ENCODE measurements at regions not wholly inside any gene's neighbourhood (a gene's known extent, or its start where the extent isn't known, plus 50 kb on each side); places are given as distances from the start of the nearest gene placed in this dataset.

DNA sequence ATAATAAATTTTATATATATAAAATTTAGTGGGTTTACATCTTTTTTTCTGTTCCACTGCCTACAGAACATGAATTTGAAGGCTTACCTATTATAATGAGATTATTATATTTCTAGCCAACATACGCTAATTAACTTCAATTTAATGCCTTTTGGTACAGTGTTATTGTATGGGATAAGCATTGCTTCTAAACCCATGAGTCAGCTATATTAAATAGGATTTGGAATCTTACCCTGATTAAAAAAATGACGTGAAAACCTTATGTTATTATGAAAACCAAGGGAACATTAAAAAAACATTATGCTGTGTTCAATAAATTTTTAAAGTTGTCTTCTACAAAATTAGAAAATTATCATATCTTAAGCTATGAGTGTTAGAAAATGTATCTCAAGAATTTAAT lies 334.0 kb upstream of the RGS17 start:
- TF ChIP-seq GATA3 (IDR thresholded peaks at IDR 0.05; ENCODE audit: low read depth, low read length) (no peak), GATA2 (IDR thresholded peaks at IDR 0.05; ENCODE audit: low read depth, low read length) (no peak)

DNA sequence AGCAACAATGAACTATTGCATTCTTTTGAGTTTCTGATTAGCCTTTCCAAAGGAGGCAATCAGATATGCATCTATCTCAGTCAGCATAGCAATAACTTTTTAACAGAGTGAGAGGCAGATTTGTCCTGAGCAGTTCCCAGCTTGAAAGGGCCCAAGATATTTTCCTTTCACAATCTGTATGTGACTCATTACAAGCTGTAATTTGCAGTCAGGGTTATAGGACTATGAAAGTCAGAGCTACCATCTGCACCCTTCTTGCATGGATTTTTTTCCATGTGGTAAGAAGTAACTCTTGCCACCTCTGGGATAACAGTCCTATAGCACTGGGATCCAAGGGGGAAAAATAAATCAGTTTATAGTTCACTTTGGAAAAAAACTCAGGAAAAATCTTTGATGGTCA lies 318.2 kb upstream of the RGS17 start:
- TF ChIP-seq GATA2 (IDR thresholded peaks at IDR 0.05; ENCODE audit: low read depth, low read length) (no peak), GATA3 (IDR thresholded peaks at IDR 0.05; ENCODE audit: low read depth, low read length) (no peak)

DNA sequence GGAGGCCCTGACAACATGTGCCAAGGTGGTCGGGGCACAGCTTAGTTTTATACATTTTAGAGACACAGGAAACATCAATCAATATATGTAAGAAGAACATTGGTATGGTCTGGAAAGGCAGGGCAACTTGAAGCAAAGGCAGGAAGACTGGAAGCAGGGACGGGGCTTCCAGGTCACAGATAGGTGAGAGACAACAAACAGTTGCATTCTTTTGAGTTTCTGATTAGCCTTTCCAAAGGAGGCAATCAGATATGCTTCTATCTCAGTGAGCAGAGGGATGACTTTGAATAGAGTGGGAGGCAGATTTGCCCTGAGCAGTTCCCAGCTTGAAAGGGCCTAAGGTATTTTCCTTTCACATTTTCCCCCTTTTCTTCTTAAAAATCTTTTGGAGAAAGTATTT lies 311.0 kb upstream of the RGS17 start:
- TF ChIP-seq GATA2 (IDR thresholded peaks at IDR 0.05; ENCODE audit: low read depth, low read length) = no peak
- TF ChIP-seq GATA3 (IDR thresholded peaks at IDR 0.05; ENCODE audit: low read depth, low read length) = no peak

DNA sequence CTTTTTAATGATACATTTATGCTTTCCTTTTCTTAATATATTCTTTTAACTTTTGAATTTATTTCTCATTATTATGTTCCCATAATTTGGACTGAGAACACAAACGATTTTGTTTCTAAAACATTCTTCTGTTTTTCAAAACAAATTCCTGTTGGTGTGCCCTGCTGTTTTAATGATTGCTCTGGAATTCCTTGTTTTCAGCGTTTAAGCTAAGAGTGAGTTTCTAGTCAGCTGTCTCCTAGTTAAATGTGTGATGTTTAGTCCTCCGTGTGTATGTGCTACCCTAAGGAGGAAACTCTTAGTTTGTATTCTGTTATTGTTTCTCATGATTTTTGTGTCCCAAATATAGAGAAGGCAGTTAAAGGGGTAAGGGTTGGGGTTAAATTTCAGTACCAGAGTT lies 306.1 kb upstream of the RGS17 start:
- TF ChIP-seq GATA3 (IDR thresholded peaks at IDR 0.05; ENCODE audit: low read depth, low read length) = no peak
- no peak for TF ChIP-seq GATA2 (IDR thresholded peaks at IDR 0.05; ENCODE audit: low read depth, low read length)

DNA sequence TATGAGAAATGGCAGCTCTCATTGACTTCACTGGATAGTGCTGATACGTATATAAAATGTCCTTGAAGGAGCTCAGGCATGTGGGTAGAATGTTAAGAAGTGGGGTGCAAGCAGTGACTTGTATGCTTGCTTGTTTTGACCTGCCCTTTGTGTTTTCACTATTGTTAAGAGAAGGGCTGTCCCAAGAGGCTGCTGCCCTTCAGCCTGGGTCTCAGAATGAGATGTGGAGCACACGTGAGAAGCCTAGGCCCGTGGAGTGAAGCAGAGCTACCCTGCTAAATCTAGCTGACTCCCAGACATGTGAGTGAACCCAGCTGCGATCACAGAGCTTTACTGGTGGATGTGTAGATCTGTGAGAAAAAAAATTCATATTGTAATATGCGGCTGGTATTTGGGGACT lies 305.3 kb upstream of the RGS17 start:
- TF ChIP-seq GATA2 (IDR thresholded peaks at IDR 0.05; ENCODE audit: low read depth, low read length) (no peak), GATA3 (IDR thresholded peaks at IDR 0.05; ENCODE audit: low read depth, low read length) (no peak)

DNA sequence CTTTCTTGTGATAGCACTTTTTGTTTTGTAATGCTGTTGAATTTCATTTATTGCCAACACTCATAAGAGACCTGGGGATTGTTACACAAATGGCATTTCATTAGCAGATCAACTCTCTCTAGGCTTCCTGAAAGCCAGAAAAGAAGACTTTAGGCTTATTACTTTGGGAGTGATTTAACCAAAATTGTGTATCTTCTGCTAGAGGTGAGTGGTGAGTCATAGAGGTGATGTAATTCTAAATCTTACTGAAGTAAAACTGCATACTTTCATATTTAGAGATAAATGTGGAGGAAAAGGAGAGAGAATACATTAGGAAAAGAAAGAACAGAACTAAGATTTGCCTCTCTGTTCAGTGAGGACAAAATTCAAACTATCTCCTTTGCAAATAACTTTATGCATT lies 304.7 kb upstream of the RGS17 start:
- TF ChIP-seq GATA3 (IDR thresholded peaks at IDR 0.05; ENCODE audit: low read depth, low read length) = no peak
- no peak for TF ChIP-seq GATA2 (IDR thresholded peaks at IDR 0.05; ENCODE audit: low read depth, low read length)

DNA sequence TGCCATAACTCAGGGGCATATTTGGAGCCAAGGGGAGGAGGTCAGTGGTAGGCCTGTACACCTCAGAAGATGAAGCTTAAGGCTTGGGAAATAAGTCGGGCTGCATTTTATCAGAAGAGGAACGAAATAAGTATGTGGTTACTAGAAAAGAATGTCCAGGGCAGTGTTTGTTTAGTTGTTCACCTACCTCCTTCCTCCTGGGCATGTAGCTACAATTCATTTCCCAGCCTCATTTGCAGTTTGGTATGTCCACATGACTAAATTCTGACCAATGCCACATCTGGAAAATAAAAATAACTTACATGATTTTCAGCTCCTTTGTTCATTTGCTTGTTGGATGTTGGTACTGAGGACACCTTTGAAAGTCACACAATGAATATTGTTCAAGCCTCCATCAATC lies 294.5 kb upstream of the RGS17 start:
- TF ChIP-seq GATA3 (IDR thresholded peaks at IDR 0.05; ENCODE audit: low read depth, low read length) = no peak
- TF ChIP-seq GATA2 (IDR thresholded peaks at IDR 0.05; ENCODE audit: low read depth, low read length) = no peak

DNA sequence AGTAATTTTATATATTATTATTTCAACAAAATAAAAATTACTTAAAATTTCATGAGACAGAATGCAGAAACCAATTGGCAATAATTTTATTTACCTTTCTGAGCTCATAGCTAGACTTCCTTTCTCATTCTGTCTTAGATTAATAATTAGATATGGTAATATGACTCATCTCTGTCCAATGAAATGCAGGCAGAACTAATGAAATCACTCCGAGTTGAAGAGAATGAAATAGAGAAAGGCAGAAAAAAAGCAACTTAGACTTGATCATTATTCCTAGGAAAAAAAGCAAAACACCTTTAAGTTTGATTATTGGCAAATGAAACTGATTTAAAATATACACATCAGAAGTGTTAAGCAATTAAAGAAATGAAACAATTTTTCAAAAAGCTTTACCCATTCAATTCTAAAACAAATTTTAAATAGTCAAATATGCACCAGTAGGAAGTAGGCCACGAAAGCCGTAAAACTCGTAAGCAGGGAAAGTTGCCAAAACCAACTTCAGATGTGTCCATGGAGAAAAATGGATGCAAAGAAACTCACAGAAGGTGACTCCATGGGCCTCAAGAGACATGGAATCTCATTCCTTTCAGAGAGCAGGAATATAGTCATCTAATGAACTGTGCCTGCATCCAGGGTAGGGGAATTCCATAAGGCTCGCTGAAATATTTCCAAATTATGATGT lies 293.8 kb upstream of the RGS17 start:
- no peak for TF ChIP-seq GATA2 (IDR thresholded peaks at IDR 0.05; ENCODE audit: low read depth, low read length)
- TF ChIP-seq GATA3 (IDR thresholded peaks at IDR 0.05; ENCODE audit: low read depth, low read length) = no peak

DNA sequence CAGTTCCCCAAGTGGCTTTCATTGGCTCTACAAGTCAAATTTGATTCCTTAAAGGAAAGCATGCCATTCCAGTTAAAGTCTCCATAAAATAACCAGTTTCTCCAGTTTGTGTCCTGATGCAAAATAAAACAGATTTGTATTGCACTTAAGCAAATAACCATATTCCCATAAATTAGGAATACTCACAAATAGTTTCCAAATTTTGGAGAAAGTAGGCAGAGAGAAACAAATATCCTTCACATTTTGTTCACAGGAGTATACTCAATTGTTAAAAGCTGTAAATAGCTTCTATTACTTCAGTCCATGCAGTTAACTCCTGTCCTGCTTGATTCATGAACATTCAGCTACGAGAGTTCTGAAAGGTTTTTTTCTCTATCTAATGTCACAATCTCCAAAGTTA lies 281.4 kb upstream of the RGS17 start:
- TF ChIP-seq GATA2 (IDR thresholded peaks at IDR 0.05; ENCODE audit: low read depth, low read length) (no peak), GATA3 (IDR thresholded peaks at IDR 0.05; ENCODE audit: low read depth, low read length) (no peak)

DNA sequence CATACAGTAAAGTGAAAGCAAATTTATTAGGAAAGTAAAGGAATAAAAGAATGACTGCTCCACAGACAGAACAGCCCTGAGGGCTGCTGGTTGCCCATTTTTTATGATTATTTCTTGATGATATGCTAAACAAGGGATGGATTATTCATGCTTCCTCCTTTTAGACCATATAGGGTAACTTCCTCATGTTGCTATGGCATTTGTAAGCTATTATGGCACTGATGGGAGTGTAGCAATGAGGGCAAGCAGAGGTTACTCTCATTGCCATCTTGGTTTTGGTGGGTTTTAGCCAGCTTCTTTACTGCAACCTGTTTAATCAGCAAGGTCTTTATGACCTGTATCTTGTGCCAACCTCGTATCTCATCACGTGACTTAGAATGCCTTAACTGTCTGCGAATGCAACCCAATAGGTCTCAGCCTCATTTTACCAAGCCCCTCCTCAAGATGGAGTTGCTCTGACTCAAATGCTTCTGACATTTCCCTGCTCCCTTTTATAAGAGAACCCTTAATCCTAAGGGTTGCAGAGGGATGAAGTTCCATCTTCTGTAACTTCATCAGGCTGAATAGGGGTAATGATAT lies 280.1 kb upstream of the RGS17 start:
- TF ChIP-seq GATA2 (IDR thresholded peaks at IDR 0.05; ENCODE audit: low read depth, low read length) = no peak

DNA sequence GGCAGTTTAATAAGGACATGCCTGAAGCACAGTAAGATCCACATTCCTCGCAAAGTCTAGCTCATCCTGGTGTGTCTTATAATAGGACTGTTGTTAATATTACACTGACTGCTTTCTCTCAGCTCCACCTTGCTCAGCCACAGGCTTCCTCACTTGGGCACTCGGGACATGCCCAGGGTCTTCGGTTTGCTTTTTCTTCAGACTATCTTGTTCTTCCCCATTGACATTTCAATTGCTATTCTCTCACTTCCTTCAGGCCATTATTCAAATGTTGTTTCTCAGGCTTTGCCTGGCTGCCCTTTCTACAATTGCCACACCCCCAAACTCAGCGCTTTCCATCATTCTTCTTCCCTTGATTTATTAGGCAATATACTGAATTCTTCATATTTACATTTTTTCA lies 274.8 kb upstream of the RGS17 start:
- TF ChIP-seq GATA2 (IDR thresholded peaks at IDR 0.05; ENCODE audit: low read depth, low read length) (no peak), GATA3 (IDR thresholded peaks at IDR 0.05; ENCODE audit: low read depth, low read length) (no peak)

DNA sequence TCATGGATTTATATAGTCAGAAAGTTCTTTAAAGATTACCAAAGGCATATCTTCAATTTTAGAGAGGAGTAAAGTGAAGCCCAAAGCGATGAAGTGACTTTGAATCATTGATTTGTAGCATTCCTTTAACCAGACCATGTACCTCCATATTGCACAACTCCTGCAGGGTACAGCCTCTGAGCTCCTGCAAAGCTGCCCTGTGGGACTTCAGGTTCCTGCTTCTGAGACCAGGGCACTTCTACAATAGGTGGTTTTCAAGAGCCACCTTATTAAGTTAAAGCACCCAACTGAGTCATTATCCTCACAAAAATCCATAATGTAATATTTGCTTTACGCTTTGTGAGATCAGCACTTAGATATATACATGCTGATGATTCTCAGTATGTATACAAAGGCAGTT lies 270.7 kb upstream of the RGS17 start:
- TF ChIP-seq GATA2 (IDR thresholded peaks at IDR 0.05; ENCODE audit: low read depth, low read length) = no peak

DNA sequence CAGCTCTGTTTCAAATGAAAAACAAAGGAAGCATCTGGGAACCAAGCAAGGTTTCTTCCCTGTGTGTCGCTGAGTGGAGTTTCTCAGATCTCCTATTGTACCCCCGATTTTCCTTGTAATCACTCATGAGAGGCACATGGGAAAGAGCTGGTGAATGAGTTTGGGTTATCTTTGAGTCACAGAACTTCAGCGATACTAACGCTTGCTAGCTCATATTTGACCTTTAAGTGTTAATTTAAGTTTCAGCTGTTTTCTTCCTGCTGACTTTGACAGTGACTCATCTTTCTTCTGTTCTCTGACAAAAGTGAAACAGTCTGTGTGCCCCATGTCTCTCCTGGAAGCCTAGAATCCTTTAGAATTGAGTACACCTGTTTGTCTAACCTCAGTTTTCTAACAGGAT lies 261.1 kb upstream of the RGS17 start:
- TF ChIP-seq GATA2 (IDR thresholded peaks at IDR 0.05; ENCODE audit: low read depth, low read length) (no peak), GATA3 (IDR thresholded peaks at IDR 0.05; ENCODE audit: low read depth, low read length) (no peak)

DNA sequence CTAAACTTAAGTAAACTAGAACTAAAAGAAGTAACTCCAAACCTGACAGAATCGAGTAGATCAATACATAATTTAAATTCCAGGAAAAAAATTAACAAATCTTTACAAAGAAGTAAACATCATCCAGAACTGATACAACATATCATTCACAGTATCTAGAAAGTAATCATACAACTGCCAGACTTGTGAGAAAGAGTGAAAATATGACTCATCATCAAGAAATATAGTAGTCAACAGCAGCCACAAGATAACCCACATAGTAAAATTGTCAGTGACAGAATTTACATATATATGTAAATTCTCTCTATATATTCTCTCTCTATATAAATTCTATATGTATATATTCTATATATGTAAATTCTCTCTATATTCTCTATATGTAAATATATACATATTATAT lies 242.8 kb upstream of the RGS17 start:
- TF ChIP-seq GATA3 (IDR thresholded peaks at IDR 0.05; ENCODE audit: low read depth, low read length) (no peak), GATA2 (IDR thresholded peaks at IDR 0.05; ENCODE audit: low read depth, low read length) (no peak)

DNA sequence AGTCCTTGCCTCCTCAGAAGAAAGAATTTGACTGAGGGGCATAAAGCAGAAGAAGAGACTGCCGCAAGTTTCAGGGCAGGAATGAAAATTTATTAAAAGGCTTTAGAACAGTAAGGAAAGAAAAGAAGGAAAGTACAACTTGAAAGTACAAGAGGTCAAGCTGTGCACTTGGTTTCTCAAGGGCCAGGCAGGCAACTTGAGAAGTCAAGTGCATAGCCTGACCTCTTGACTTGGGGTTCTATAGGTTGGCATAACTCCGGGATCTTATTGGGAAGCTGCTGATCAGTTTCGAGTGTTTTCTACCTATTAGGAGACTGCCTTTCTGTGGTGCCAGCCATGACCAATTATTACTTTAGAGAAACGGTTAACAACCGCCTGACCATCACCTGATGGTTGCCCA lies 237.0 kb upstream of the RGS17 start:
- no peak for TF ChIP-seq GATA2 (IDR thresholded peaks at IDR 0.05; ENCODE audit: low read depth, low read length)
- no peak for TF ChIP-seq GATA3 (IDR thresholded peaks at IDR 0.05; ENCODE audit: low read depth, low read length)

DNA sequence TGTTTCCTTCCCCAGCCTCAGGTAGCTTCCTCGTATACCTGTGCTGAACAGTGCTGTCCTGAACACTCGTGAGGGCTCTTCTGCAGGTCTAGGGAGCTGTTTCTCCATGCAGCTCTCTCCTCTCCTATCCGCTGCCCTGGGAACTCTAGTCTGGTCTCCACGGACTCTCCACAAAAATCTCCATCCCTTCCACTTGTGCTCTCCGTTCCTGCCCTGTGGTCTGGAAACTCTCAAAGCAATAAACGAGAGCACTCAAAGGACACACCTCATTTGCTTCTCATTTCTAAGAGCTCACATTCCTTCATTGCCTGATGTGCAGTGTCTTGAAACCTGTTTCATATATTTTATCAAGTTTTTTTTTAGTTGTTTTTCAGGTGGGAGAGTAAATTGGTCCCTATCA lies 235.9 kb upstream of the RGS17 start:
- no peak for TF ChIP-seq GATA2 (IDR thresholded peaks at IDR 0.05; ENCODE audit: low read depth, low read length)
- no peak for TF ChIP-seq GATA3 (IDR thresholded peaks at IDR 0.05; ENCODE audit: low read depth, low read length)

Data from SH-SY5Y (cell line).